ENCODE measurements at regions not wholly inside any gene's neighbourhood (a gene's known extent, or its start where the extent isn't known, plus 50 kb on each side); places are given as distances from the start of the nearest gene placed in this dataset.

DNA sequence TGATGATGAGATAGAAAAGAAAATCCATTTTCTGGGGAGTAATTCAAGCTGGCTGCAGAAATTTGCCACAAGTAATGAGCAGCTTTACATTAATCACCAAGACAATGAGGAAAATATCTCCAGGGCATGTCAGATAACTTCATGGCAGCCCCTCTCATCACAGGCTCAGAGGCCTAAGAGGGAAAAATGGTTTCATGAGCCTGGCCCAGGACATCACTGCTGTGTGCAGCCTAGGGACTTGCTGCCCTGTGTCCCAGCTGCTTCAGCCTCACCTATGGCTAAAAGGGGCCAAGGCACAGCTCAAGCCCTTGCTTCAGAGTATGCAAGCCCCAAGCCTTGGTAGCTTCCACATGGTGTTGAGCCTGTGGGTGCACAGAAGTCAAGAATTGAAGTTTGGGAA is 161.7 kb downstream of the OPA1 start:
- no peak for DNase-seq

- no peak for DNase-seq
Observed at GRCh38 chr3:193756536-193756935, 163.5 kb downstream of the OPA1 start.

DNA sequence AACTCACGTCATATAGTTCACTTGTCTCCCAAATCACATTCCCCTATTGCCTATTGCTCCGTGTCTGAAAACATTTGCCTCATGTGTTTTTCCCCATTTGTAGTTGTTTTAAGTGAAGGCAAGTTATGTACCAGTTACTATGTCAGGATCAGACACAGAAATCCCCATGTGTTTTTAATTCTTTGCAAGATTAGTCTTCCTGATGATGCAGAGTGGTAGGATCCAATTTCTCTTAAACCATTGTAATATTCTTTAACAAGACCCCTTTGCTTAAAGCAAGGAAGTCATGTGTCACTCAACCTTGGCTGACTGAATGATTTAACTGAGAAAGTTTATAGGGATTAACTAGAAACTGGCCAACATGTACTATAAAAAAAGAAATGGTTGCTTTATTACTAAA is 164.4 kb downstream of the OPA1 start:
- no peak for DNase-seq

- no peak for DNase-seq
Observed at GRCh38 chr3:193761969-193762368, 169.0 kb downstream of the OPA1 start.

GRCh38 chr3:193762657-193763056 is 169.6 kb downstream of the OPA1 start:
- DNase-seq: no peak

- no peak for DNase-seq
Observed at GRCh38 chr3:193764959-193765358, 172.0 kb downstream of the OPA1 start.

DNA sequence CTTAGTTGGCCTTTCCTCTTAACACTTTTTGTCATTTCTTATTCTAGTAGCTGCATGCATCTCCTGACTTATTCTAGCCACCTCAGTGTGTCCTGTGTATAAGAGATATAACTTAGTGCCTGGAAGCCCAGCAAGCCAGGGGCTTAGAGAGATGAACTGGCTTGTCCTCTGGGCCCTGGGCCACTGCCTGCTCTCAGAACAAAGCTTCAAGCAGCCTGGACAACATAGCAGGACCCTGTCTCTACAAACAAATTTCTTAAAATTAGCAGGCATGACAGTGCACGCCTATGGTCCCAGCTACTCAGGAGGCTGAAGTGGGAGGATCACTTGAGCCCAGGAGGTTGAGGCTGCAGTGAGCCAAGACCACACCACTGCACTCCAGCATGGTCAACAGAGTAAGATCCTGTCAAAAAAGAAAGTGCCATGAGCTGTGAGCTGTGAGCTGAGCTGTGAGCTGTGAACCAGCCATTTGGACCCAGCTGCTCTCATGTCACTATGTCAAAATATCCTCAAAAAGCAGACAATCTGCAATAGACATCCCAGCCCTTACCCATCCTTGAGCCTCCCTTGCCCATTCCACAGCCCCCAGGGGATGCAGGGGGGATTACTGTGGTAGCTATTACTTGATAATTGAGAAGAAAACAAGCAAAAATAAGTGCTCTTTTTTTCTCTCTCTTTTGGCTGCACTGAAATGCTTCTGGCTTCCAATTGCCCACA is 174.5 kb downstream of the OPA1 start:
- no peak for DNase-seq

GRCh38 chr3:193768070-193768394 is 175.0 kb downstream of the OPA1 start:
- no peak for DNase-seq

GRCh38 chr3:193769437-193769836 is 176.4 kb downstream of the OPA1 start:
- DNase-seq: no peak

DNA sequence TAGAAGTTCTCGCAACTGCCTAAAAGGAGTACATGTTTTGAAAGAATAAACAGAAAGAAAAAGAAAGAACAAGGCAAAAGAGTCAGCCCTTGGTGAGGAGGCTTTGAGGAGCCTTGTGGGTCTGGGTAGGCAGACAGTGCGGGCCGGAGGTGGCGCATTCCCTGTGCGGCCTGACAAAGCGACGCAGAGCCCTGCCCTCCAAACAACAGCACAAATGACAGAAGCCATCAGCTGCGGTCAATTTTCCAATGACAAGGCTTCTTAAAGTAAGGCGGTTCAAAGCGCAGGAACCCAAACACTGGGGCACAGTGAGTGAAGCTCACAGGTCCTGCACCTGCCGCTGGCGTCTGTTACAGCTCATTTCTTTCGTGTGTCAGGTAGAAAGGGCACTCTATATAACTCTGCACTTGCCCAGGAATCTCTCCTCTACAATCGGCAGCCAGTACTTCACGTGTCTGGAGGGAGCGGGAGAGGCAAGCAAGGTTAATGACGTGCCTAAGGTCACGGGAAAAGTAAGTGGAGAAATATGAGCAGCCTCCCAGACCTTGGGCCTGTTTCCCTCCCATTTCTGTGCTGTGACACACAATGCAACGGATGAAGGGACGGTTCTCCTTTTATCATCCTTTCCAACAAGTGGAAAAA is 178.1 kb downstream of the OPA1 start:
- no peak for DNase-seq

DNA sequence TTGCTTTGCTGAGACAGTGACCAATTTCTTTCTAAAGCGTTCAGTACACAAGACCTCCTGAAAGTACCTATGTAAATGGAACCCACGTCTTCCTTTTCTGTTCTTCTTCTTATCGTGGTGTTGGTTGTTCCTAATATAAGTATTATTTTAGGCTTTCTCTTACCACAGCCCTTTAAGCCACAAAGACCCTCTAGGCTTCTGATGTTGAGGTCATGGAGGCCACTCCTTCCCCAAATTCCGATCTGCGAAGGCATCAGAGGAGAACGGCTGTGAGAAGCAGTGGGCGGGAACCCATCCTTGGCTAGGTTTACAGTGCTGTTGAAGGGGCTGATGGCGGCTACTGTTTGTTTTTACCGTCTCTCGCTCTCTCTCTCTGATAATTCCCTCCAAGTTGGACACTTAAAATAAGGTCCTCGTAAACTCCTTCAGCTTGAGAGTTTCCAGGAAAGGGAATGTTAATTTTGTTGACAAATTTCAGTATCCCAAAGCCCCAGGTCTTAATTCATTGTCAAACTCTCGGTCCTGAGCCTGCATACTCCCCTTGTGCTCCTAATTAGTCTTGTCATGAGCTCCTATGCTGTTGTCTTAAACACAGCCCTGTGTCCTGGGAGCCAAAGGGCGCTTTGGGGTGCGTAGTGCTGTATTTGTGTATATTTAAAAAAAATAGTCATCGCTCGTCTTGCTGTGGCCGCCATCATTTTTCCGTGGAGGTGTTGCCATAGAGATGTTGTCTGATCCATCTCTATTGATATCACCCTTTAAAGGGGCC is 178.8 kb downstream of the OPA1 start:
- no peak for DNase-seq

DNA sequence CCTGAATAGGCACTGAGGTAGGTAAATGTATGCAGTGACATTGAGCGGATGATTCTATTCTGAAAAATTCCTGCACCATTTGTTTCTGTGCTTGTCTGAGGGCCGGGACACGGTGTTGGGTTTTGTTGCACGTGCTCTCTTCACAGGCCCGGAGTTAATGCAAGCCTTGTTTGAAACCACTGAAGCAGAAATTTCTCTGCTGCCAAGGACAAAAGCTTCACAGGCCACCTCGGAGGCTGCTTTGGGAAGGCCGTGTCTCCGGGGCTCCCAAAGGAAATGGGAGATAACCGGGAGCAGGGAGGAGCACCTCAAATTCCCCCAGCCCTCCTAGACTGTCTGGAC is 179.4 kb downstream of the OPA1 start:
- DNase-seq: no peak

- no peak for DNase-seq
Observed at GRCh38 chr3:193773266-193774220, 180.5 kb downstream of the OPA1 start.

GRCh38 chr3:193774272-193774915 is 181.4 kb downstream of the OPA1 start:
- no peak for DNase-seq

- no peak for DNase-seq
Observed at GRCh38 chr3:193774916-193775285, 181.9 kb downstream of the OPA1 start.

GRCh38 chr3:193775421-193776077 is 182.5 kb downstream of the OPA1 start:
- DNase-seq: no peak

GRCh38 chr3:193776626-193777358 is 183.8 kb downstream of the OPA1 start:
- DNase-seq: no peak

GRCh38 chr3:193777524-193777923 is 184.5 kb downstream of the OPA1 start:
- no peak for DNase-seq

GRCh38 chr3:193778676-193779075 is 185.7 kb downstream of the OPA1 start:
- DNase-seq: no peak

GRCh38 chr3:193779933-193780332 is 186.9 kb downstream of the OPA1 start:
- no peak for DNase-seq

DNA sequence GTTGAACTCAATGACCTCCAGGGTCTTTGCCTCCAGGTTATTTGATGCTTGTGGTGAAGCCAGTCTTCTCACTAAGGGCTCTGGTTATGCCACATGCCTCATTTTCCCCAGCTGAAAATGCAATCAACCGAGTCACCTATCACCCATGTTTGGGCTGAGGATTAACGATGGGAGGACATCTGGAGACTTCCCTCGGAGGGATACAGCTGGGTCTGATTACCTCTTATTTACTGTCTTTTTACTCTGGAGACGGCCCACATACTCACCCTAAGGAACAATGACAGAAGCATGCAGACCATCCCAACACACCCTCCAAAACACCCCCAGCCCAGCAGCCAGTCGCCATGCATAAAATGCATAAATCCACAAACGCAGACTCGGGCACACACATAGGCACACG is 187.4 kb downstream of the OPA1 start:
- DNase-seq: no peak

All from T-helper 9 cell (primary cell).